ENCODE measurements at regions not wholly inside any gene's neighbourhood (a gene's known extent, or its start where the extent isn't known, plus 50 kb on each side); places are given as distances from the start of the nearest gene placed in this dataset.

DNA sequence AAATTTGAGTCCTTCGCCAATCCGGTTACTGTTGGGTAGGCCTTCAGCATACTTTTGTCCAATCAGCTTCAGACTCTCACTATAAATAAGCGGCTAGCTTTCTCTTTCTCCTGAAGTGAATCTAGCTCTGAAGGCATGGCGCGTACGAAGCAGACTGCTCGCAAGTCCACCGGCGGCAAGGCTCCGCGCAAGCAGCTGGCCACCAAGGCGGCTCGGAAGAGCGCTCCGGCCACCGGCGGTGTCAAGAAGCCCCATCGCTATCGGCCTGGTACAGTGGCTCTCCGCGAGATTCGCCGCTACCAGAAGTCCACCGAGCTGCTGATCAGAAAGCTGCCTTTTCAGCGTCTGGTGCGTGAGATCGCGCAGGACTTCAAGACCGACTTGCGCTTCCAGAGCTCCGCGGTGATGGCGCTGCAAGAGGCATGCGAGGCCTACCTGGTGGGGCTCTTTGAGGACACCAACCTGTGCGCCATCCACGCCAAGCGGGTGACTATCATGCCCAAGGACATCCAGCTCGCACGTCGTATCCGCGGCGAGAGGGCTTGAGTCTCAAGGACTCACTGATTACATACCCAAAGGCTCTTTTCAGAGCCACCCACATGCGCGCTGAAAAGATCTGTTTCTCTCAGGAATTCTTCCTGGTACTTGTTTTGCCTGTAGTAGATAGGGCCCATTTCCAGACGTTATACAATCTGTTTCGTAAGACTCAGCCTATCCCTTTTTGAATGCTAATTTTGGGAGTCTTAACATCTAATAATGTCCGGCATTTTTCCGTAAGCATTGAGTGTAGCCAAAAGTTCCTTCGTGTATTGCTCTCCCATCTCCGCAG is 102.0 kb downstream of the OR2B2 start:
- H3K9ac ChIP-seq (ENCODE audit: extremely low read depth, insufficient read length, low read length) = peak overlapping the region; percentile 99
- H3K36me3 Mint-ChIP-seq (ENCODE audit: insufficient read depth in 1 of 3, low read depth in 3 of 3) = peaks cover 0 to 7% (median 2%) of the 10 kb centered on the region in 3 experiments; a peak in 3 of 7 replicates
- no peaks in the 10 kb centered on the region for H3K79me1 ChIP-seq (ENCODE audit: insufficient read depth, low read depth, low read length, poor library complexity, severe bottlenecking)
- no peak overlapping the region for H4K5ac ChIP-seq (ENCODE audit: insufficient read length, low read depth, low read length)
- H3K27ac Mint-ChIP-seq = peak overlapping the region; percentile 98 to 99 (median 98)
- no peak overlapping the region for H2AFZ ChIP-seq (ENCODE audit: low read length)
- H3K14ac ChIP-seq (ENCODE audit: insufficient read depth, low read length) = peak overlapping the region; percentile 99
- no peaks in the 10 kb centered on the region for H3K27me3 ChIP-seq (ENCODE audit: insufficient read depth, low read length)
- H3K79me2 ChIP-seq (ENCODE audit: insufficient read depth, low read length) = no peaks in the 10 kb centered on the region
- no peak overlapping the region for H3K4ac ChIP-seq (ENCODE audit: low read depth, low read length)
- H3K27me3 Mint-ChIP-seq (ENCODE audit: low read depth) = peaks cover 4% of the 10 kb centered on the region; the same call in 1 of the 2 replicates
- no peak overlapping the region for H2BK12ac ChIP-seq (ENCODE audit: insufficient read length, low read depth, low read length)
- no peak overlapping the region for H3T11ph ChIP-seq (ENCODE audit: low read length)
- H3K56ac ChIP-seq (ENCODE audit: insufficient read length, low read depth, low read length) = no peak overlapping the region
- H2BK20ac ChIP-seq (ENCODE audit: low read depth, low read length, poor library complexity, severe bottlenecking) = no peak overlapping the region
- peak overlapping the region; percentile 15 for H2BK5ac ChIP-seq (ENCODE audit: insufficient read length, low read length)
- no peak overlapping the region for H2BK15ac ChIP-seq (ENCODE audit: low read depth, low read length)
- no peaks in the 10 kb centered on the region; a peak in 1 of 5 replicates for H3K9me3 Mint-ChIP-seq
- H4K91ac ChIP-seq (ENCODE audit: insufficient read length, low read depth, low read length) = no peak overlapping the region
- H3K4me2 ChIP-seq (ENCODE audit: insufficient read depth, insufficient read length, low read length) = peak overlapping the region; percentile 91
- peak overlapping the region; percentile 74 for H3K27ac ChIP-seq (ENCODE audit: insufficient read length, low read depth, low read length)
- TF ChIP-seq, protein P1, sequence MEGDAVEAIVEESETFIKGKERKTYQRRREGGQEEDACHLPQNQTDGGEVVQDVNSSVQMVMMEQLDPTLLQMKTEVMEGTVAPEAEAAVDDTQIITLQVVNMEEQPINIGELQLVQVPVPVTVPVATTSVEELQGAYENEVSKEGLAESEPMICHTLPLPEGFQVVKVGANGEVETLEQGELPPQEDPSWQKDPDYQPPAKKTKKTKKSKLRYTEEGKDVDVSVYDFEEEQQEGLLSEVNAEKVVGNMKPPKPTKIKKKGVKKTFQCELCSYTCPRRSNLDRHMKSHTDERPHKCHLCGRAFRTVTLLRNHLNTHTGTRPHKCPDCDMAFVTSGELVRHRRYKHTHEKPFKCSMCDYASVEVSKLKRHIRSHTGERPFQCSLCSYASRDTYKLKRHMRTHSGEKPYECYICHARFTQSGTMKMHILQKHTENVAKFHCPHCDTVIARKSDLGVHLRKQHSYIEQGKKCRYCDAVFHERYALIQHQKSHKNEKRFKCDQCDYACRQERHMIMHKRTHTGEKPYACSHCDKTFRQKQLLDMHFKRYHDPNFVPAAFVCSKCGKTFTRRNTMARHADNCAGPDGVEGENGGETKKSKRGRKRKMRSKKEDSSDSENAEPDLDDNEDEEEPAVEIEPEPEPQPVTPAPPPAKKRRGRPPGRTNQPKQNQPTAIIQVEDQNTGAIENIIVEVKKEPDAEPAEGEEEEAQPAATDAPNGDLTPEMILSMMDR (conservative IDR thresholded peaks at IDR 0.05) = 0 out of 3 replicates have a peak, but pooled peaks have one; percentile 13
- H3K4me1 ChIP-seq (ENCODE audit: insufficient read depth, low read length) = no peaks in the 10 kb centered on the region
- peak overlapping the region; percentile 90 to 98 for H3K4me3 Mint-ChIP-seq
- no peaks in the 10 kb centered on the region for H3K9me3 ChIP-seq (ENCODE audit: control insufficient read depth, low read depth, low read length)
- H2AK5ac ChIP-seq (ENCODE audit: insufficient read length, low read length) = no peak overlapping the region
- peak; percentile 87 for DNase-seq
- H3K23me2 ChIP-seq (ENCODE audit: insufficient read length, low read depth, low read length, poor library complexity, severe bottlenecking) = peaks cover 18% of the 10 kb centered on the region
- no peak overlapping the region for H3K23ac ChIP-seq (ENCODE audit: insufficient read length, low read depth, low read length)
- H3K4me1 Mint-ChIP-seq = peaks cover 40 to 52% of the 10 kb centered on the region in 2 experiments
- H4K20me1 ChIP-seq (ENCODE audit: control insufficient read depth, insufficient read depth, insufficient read length) = no peaks in the 10 kb centered on the region
- peak overlapping the region; percentile 96 for H3K18ac ChIP-seq (ENCODE audit: insufficient read length, low read depth, low read length)
- no peak overlapping the region for H2BK120ac ChIP-seq (ENCODE audit: low read depth, low read length, poor library complexity, severe bottlenecking)
- no peak overlapping the region for H4K8ac ChIP-seq (replicated peaks; ENCODE audit: insufficient read length, low read depth, low read length)
- no CpG with 5 or more reads among the region's 51 CpGs for WGBS (ENCODE audit: extremely low coverage, insufficient read length, low lambda C conversion rate)
